Suprapubic skin (tissue), 4 donors: ENCODE measurements at regions not wholly inside any gene's neighbourhood (a gene's known extent, or its start where the extent isn't known, plus 50 kb on each side); places are given as distances from the start of the nearest gene placed in this dataset.

ENCODE experiments used
- DNase-seq, 2 donors: peaks; one replicate each; pipeline ENCODE4 v3.0.0-alpha.2; 2019; ENCODE audit warnings: low spot score in 2 of 2
- H3K27ac ChIP-seq: fragments of 200-600 bp; sonication (generic); one replicate; pipeline ENCODE4 v1.5.1; 2019
- H3K27me3 ChIP-seq: fragments of 200-600 bp; sonication (generic); one replicate; pipeline ENCODE4 v1.5.1; 2019
- H3K36me3 ChIP-seq: fragments of 200-600 bp; sonication (generic); one replicate; pipeline ENCODE4 v1.5.1; 2019
- H3K4me1 ChIP-seq: fragments of 200-600 bp; sonication (generic); one replicate; pipeline ENCODE4 v1.5.1; 2019
- H3K4me3 ChIP-seq: fragments of 200-600 bp; sonication (generic); one replicate; pipeline ENCODE4 v1.5.1; 2019; ENCODE audit warnings: mild to moderate bottlenecking
- H3K9me3 ChIP-seq: fragments of 200-600 bp; sonication (generic); one replicate; pipeline ENCODE4 v1.5.1; 2019
- CTCF ChIP-seq, 2 donors: fragments of 200-600 bp in 1 of 2; fragments of 450-650 bp in 1 of 2; sonication (generic) in 1 of 2; IDR thresholded peaks; one replicate each; pipeline ENCODE4 v1.5.1; 2016 to 2019; ENCODE audit warnings: antibody characterized with exemption in 2 of 2, mild to moderate bottlenecking in 1 of 2, moderate library complexity in 1 of 2
- EP300 ChIP-seq: sonication (generic); formaldehyde crosslinking; IDR thresholded peaks from one replicate; pipeline ENCODE4 v1.6.1; 2017; ENCODE audit warnings: antibody characterized with exemption
- POLR2A ChIP-seq, 2 donors: fragments of 450-650 bp; IDR thresholded peaks; one replicate each; pipeline ENCODE4 v1.6.1; 2017; ENCODE audit warnings: antibody characterized with exemption in 2 of 2, mild to moderate bottlenecking in 2 of 2, moderate library complexity in 2 of 2
- POLR2AphosphoS5 ChIP-seq, 3 donors: sonication (generic); formaldehyde crosslinking; IDR thresholded peaks; one replicate each; pipeline ENCODE4 v1.6.1; 2017; ENCODE audit warnings: antibody characterized with exemption in 3 of 3
- WGBS: methylation state at CpG from one replicate; pipeline ENCODE4 v1.1.5; 2018; 5-methylcytosine and 5-hydroxymethylcytosine counted together

- Histone ChIP-seq H3K4me1 (no peaks in the 10 kb centered on the region), H3K27ac (no peak overlapping the region), H3K36me3 (no peaks in the 10 kb centered on the region), H3K4me3 (no peak overlapping the region), H3K9me3 (no peaks in the 10 kb centered on the region), H3K27me3 (no peaks in the 10 kb centered on the region)
- WGBS = 62% methylated on average over 2 of the region's 2 CpGs
- TF ChIP-seq POLR2AphosphoS5 (IDR thresholded peaks at IDR 0.05) = no peak
- no peak for TF ChIP-seq EP300
- TF ChIP-seq POLR2A (IDR thresholded peaks at IDR 0.05) = no peak
- no peak for TF ChIP-seq CTCF (IDR thresholded peaks at IDR 0.05)
- no peak for DNase-seq
These were observed 736.9 kb upstream of the MARCKS start for GRCh38 chr6:113120224-113120581.

- no peak overlapping the region for H3K4me3 ChIP-seq
- no peaks in the 10 kb centered on the region for H3K4me1 ChIP-seq
- DNase-seq = no peak
- H3K9me3 ChIP-seq = no peaks in the 10 kb centered on the region
- no peak overlapping the region for H3K27ac ChIP-seq
- WGBS = 60% methylated on average over 7 of the region's 7 CpGs
- TF ChIP-seq CTCF (IDR thresholded peaks at IDR 0.05) (no peak), POLR2A (IDR thresholded peaks at IDR 0.05) (no peak), POLR2AphosphoS5 (IDR thresholded peaks at IDR 0.05) (no peak), EP300 (no peak)
- H3K36me3 ChIP-seq = no peaks in the 10 kb centered on the region
- H3K27me3 ChIP-seq = no peaks in the 10 kb centered on the region
These were observed 736.4 kb upstream of the MARCKS start for GRCh38 chr6:113120582-113121285.

GRCh38 chr6:113121571-113121970 is 735.6 kb upstream of the MARCKS start:
- 76% methylated on average over 2 of the region's 2 CpGs for WGBS
- DNase-seq = no peak
- Histone ChIP-seq H3K9me3 (no peaks in the 10 kb centered on the region), H3K4me1 (no peaks in the 10 kb centered on the region), H3K27me3 (no peaks in the 10 kb centered on the region), H3K4me3 (no peak overlapping the region), H3K36me3 (no peaks in the 10 kb centered on the region), H3K27ac (no peak overlapping the region)
- TF ChIP-seq POLR2A (IDR thresholded peaks at IDR 0.05) = no peak
- no peak for TF ChIP-seq EP300
- no peak for TF ChIP-seq POLR2AphosphoS5 (IDR thresholded peaks at IDR 0.05)
- no peak for TF ChIP-seq CTCF (IDR thresholded peaks at IDR 0.05)

- no peaks in the 10 kb centered on the region for H3K36me3 ChIP-seq
- TF ChIP-seq CTCF (IDR thresholded peaks at IDR 0.05) (no peak), POLR2AphosphoS5 (IDR thresholded peaks at IDR 0.05) (no peak), EP300 (no peak), POLR2A (IDR thresholded peaks at IDR 0.05) (no peak)
- H3K27ac ChIP-seq = no peak overlapping the region
- no peaks in the 10 kb centered on the region for H3K9me3 ChIP-seq
- H3K4me1 ChIP-seq = no peaks in the 10 kb centered on the region
- no peaks in the 10 kb centered on the region for H3K27me3 ChIP-seq
- no peak overlapping the region for H3K4me3 ChIP-seq
- 75% methylated on average over 1 of the region's 1 CpG for WGBS
- no peak for DNase-seq
These were observed 735.1 kb upstream of the MARCKS start for GRCh38 chr6:113122060-113122459.

- TF ChIP-seq EP300 = no peak
- DNase-seq = no peak
- no peaks in the 10 kb centered on the region for H3K27me3 ChIP-seq
- H3K9me3 ChIP-seq = no peaks in the 10 kb centered on the region
- WGBS = 73% methylated on average over 2 of the region's 2 CpGs
- H3K4me1 ChIP-seq = no peaks in the 10 kb centered on the region
- no peak overlapping the region for H3K4me3 ChIP-seq
- no peak overlapping the region for H3K27ac ChIP-seq
- no peaks in the 10 kb centered on the region for H3K36me3 ChIP-seq
These were observed 731.5 kb upstream of the MARCKS start for GRCh38 chr6:113125626-113126025.
